BLaER1 treated with 17β-estradiol and CSF1 and Interleukin-3, amounts not matched to agents 10 nM and 100 nM (cell line): ENCODE measurements at regions not wholly inside any gene's neighbourhood (a gene's known extent, or its start where the extent isn't known, plus 50 kb on each side); places are given as distances from the start of the nearest gene placed in this dataset.

Experiments
- H3K27ac ChIP-seq, 11 experiments: shearing (Covaris generic); formaldehyde crosslinking; 2 replicates each; pipeline ENCODE4 v1.8.1; 2022
- H3K27me3 ChIP-seq, 11 experiments: shearing (Covaris generic); formaldehyde crosslinking; 2 replicates each; pipeline ENCODE4 v1.8.1; 2022
- H3K36me3 ChIP-seq, 11 experiments: shearing (Covaris generic); formaldehyde crosslinking; 2 replicates each; pipeline ENCODE4 v1.8.1; 2022
- H3K4me1 ChIP-seq, 10 experiments: shearing (Covaris generic); formaldehyde crosslinking; 2 replicates each; pipeline ENCODE4 v1.8.1; 2022
- H3K4me2 ChIP-seq, 11 experiments: shearing (Covaris generic); formaldehyde crosslinking; 2 replicates each; pipeline ENCODE4 v1.8.1; 2022
- H3K4me3 ChIP-seq, 10 experiments: shearing (Covaris generic); formaldehyde crosslinking; 2 replicates each; pipeline ENCODE4 v1.8.1; 2022
- H3K9ac ChIP-seq, 11 experiments: shearing (Covaris generic); formaldehyde crosslinking; 2 replicates each; pipeline ENCODE4 v1.8.1; 2022
- H3K9me3 ChIP-seq, 11 experiments: shearing (Covaris generic); formaldehyde crosslinking; replicated peaks in 1 of 11; 2 replicates each; pipeline ENCODE4 v1.8.1; 2022
- H4K20me1 ChIP-seq, 11 experiments: shearing (Covaris generic); formaldehyde crosslinking; 2 replicates each; pipeline ENCODE4 v1.8.1; 2022
- Cebpa-rat ChIP-seq, 11 experiments: shearing (Covaris generic); IDR thresholded peaks; 2 replicates each; pipeline ENCODE4 v1.8.1; 2022

DNA sequence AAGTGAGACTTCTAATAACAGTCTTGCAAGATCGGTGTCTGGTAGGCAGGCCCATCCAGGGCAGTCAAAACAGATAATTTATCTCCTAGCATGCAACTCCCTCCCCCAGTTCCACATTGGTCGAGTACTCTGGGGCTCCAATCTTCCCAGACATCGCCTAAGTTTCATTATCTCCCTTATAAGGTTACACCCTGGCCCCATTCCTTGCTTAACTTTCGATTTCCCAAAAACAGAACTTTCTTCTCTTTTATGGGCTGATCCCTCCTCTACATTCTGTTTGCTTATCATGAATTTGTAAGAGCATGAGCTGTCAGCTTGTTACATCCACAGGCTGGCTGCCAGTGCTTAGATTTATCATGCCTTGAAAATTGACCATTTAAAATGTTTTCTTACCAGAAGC, 471.3 kb downstream of the TECRL start:
- Histone ChIP-seq H3K9me3 (peaks cover 0 to 5% (median 2%) of the 10 kb centered on the region in 11 experiments; a peak in 4 of 22 replicates), H3K27ac (no peak overlapping the region), H3K4me2 (no peak overlapping the region), H3K9ac (no peak overlapping the region), H3K4me1 (no peaks in the 10 kb centered on the region), H4K20me1 (no peaks in the 10 kb centered on the region), H3K36me3 (no peaks in the 10 kb centered on the region), H3K4me3 (no peak overlapping the region), H3K27me3 (no peaks in the 10 kb centered on the region)
- no peak for TF ChIP-seq Cebpa-rat (IDR thresholded peaks at IDR 0.05)

- Histone ChIP-seq H3K4me2 (no peak overlapping the region), H3K27ac (no peak overlapping the region), H3K36me3 (no peaks in the 10 kb centered on the region), H4K20me1 (no peaks in the 10 kb centered on the region), H3K4me1 (no peaks in the 10 kb centered on the region), H3K9ac (no peak overlapping the region), H3K4me3 (no peak overlapping the region), H3K27me3 (no peaks in the 10 kb centered on the region), H3K9me3 (no peaks in the 10 kb centered on the region)
- TF ChIP-seq Cebpa-rat (IDR thresholded peaks at IDR 0.05): no peak
Measured at GRCh38 chr4:63922146-63922545, 487.1 kb downstream of the TECRL start.

DNA sequence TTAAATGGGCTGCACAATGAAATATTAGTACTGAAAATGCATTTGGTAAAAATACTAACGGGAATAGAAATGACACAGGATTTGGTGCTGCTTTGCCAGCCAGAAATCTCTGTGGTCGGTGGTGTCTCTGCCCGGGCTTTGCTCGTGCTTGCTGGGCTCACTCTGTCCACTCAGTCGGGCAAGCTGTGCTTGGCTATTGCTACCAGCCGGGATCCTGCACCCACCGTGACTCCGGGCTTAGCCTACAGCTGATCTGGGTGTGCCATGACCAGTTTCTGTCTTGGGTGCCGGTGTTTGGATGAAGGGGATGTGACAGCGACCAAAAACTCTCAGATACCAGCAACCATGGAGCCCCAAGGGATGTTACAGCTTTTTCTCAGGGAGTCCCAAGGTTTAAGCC, 487.7 kb downstream of the TECRL start:
- Histone ChIP-seq H3K9me3 (no peaks in the 10 kb centered on the region), H3K4me2 (no peak overlapping the region), H3K36me3 (no peaks in the 10 kb centered on the region), H3K4me1 (no peaks in the 10 kb centered on the region), H4K20me1 (no peaks in the 10 kb centered on the region), H3K27me3 (no peaks in the 10 kb centered on the region), H3K4me3 (no peak overlapping the region), H3K9ac (no peak overlapping the region), H3K27ac (no peak overlapping the region)
- TF ChIP-seq Cebpa-rat (IDR thresholded peaks at IDR 0.05): no peak

- H3K27me3 ChIP-seq: no peaks in the 10 kb centered on the region
- no peaks in the 10 kb centered on the region for H3K9me3 ChIP-seq
- TF ChIP-seq Cebpa-rat (IDR thresholded peaks at IDR 0.05): no peak
- no peak overlapping the region for H3K4me3 ChIP-seq
- no peaks in the 10 kb centered on the region for H3K36me3 ChIP-seq
- H3K27ac ChIP-seq: no peak overlapping the region
- no peaks in the 10 kb centered on the region for H3K4me1 ChIP-seq
- H3K4me2 ChIP-seq: no peak overlapping the region
- no peaks in the 10 kb centered on the region for H4K20me1 ChIP-seq
- H3K9ac ChIP-seq: no peak overlapping the region
Measured at GRCh38 chr4:63919636-63920365, 489.4 kb downstream of the TECRL start.

GRCh38 chr4:63906660-63907183, 502.5 kb downstream of the TECRL start:
- Histone ChIP-seq H3K27me3 (no peaks in the 10 kb centered on the region), H3K9me3 (no peaks in the 10 kb centered on the region), H3K36me3 (no peaks in the 10 kb centered on the region), H4K20me1 (no peaks in the 10 kb centered on the region), H3K4me3 (no peak overlapping the region), H3K4me2 (no peak overlapping the region), H3K9ac (no peak overlapping the region), H3K4me1 (no peaks in the 10 kb centered on the region), H3K27ac (no peak overlapping the region)
- TF ChIP-seq Cebpa-rat (IDR thresholded peaks at IDR 0.05): no peak

DNA sequence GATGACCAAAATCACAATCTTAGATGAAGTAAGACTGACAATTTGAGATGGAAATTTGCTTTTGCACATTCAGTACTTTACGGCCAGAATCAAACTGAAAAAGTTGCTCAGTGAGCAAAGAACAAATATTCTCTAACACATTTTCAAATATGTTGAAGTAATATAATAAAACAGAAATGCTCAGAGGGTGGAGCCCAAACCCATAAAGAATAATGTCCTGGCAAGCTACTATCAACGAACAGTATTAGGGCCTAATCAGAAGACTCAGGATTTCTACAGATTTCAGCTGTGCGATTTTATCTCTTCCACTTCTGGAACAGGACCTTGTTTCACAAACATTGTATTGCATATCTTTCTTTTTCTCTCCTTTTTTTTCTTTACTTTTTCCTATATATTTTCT, 505.0 kb downstream of the TECRL start:
- Histone ChIP-seq H3K27me3 (no peaks in the 10 kb centered on the region), H3K4me1 (no peaks in the 10 kb centered on the region), H3K36me3 (no peaks in the 10 kb centered on the region), H3K4me3 (no peak overlapping the region), H3K9ac (no peak overlapping the region), H4K20me1 (no peaks in the 10 kb centered on the region), H3K4me2 (no peak overlapping the region), H3K9me3 (no peaks in the 10 kb centered on the region), H3K27ac (no peak overlapping the region)
- no peak for TF ChIP-seq Cebpa-rat (IDR thresholded peaks at IDR 0.05)

DNA sequence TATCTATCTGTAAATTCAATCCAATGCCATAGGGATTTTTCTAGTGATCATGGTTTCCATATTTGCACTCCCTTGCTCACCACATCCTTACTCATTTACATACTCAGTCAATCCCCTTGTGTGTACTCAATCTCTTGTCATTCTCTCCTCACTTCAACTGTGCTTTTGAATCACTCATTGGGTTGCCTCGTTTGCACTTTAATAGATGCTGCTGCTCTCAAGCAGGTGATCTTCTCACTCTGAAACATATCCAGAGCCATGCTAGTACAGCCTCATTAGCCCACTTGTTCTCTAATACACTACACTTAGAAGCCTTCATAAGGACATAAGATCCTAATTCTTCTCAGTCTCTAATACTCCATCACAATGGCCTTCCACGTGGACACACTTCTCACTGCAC, 507.9 kb downstream of the TECRL start:
- Histone ChIP-seq H3K4me2 (no peak overlapping the region), H3K4me1 (no peaks in the 10 kb centered on the region), H3K27me3 (no peaks in the 10 kb centered on the region), H4K20me1 (no peaks in the 10 kb centered on the region), H3K36me3 (no peaks in the 10 kb centered on the region), H3K9ac (no peak overlapping the region), H3K27ac (no peak overlapping the region), H3K9me3 (no peaks in the 10 kb centered on the region), H3K4me3 (no peak overlapping the region)
- no peak for TF ChIP-seq Cebpa-rat (IDR thresholded peaks at IDR 0.05)

- no peak overlapping the region for H3K27ac ChIP-seq
- H3K9me3 ChIP-seq: no peaks in the 10 kb centered on the region
Measured at GRCh38 chr4:63898961-63899360, 510.3 kb downstream of the TECRL start.

GRCh38 chr4:63894161-63894560, 515.1 kb downstream of the TECRL start:
- no peaks in the 10 kb centered on the region for H4K20me1 ChIP-seq
- TF ChIP-seq Cebpa-rat (IDR thresholded peaks at IDR 0.05): no peak
- no peak overlapping the region for H3K4me3 ChIP-seq
- H3K27me3 ChIP-seq: no peaks in the 10 kb centered on the region
- H3K9me3 ChIP-seq: no peaks in the 10 kb centered on the region
- no peak overlapping the region for H3K4me2 ChIP-seq
- no peaks in the 10 kb centered on the region for H3K36me3 ChIP-seq
- H3K9ac ChIP-seq: no peak overlapping the region
- no peaks in the 10 kb centered on the region for H3K4me1 ChIP-seq
- no peak overlapping the region for H3K27ac ChIP-seq

More at GRCh38 chr4:63898961-63899360, 510.3 kb downstream of the TECRL start:
- Histone ChIP-seq H3K4me3 (no peak overlapping the region), H3K4me2 (no peak overlapping the region), H3K4me1 (no peaks in the 10 kb centered on the region), H3K9ac (no peak overlapping the region), H4K20me1 (no peaks in the 10 kb centered on the region), H3K27me3 (no peaks in the 10 kb centered on the region), H3K36me3 (no peaks in the 10 kb centered on the region)
- TF ChIP-seq Cebpa-rat (IDR thresholded peaks at IDR 0.05): no peak

GRCh38 chr4:63869370-63869769, 539.9 kb downstream of the TECRL start:
- H4K20me1 ChIP-seq: no peaks in the 10 kb centered on the region
- H3K4me2 ChIP-seq: no peak overlapping the region
- no peaks in the 10 kb centered on the region for H3K27me3 ChIP-seq
- no peak overlapping the region for H3K4me3 ChIP-seq
- H3K9ac ChIP-seq: no peak overlapping the region
- H3K9me3 ChIP-seq: no peaks in the 10 kb centered on the region
- no peak for TF ChIP-seq Cebpa-rat (IDR thresholded peaks at IDR 0.05)
- no peaks in the 10 kb centered on the region for H3K4me1 ChIP-seq
- H3K36me3 ChIP-seq: no peaks in the 10 kb centered on the region
- H3K27ac ChIP-seq: no peak overlapping the region
